ENCODE measurements at regions not wholly inside any gene's neighbourhood (a gene's known extent, or its start where the extent isn't known, plus 50 kb on each side); places are given as distances from the start of the nearest gene placed in this dataset.

DNA sequence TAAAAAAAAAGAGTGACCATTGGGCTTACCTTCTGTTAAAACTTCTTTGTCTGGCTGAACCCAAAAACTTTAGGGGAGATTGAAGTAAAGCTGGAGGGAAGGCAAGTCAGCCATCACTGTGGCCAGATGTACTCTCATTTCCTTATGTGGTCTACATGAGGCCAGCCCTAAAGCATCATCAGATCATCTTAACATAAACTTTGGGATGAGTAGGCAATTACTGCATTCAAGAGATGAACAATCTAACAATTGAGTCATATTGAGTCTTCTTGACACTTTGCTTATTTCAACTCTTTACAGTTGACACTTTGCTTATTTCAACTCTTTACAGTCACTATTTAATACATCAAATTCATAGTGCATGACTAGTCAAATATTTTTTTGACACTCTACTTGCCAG, 155.6 kb downstream of the QPCT start:
- H3K27me3 ChIP-seq (ENCODE audit: control insufficient read depth in 1 of 2, insufficient read depth in 2 of 2, low read length in 2 of 2), result no peaks in the 10 kb centered on the region
- H3K9me3 ChIP-seq (ENCODE audit: control insufficient read depth in 1 of 2, low read length in 2 of 2), result no peaks in the 10 kb centered on the region
- H3K9ac ChIP-seq (ENCODE audit: low read depth in 1 of 2, low read length in 2 of 2), result no peak overlapping the region
- no peak overlapping the region for H3K4me3 ChIP-seq (ENCODE audit: low read depth in 1 of 2, low read length in 2 of 2)
- H3K36me3 ChIP-seq (ENCODE audit: control insufficient read depth in 1 of 2, insufficient read depth in 2 of 2, low read length in 2 of 2), result no peaks in the 10 kb centered on the region
- no peak overlapping the region for H3K27ac ChIP-seq (ENCODE audit: low read depth, low read length)
- H3K4me1 ChIP-seq (ENCODE audit: control insufficient read depth in 1 of 2, insufficient read depth in 2 of 2, low read length in 2 of 2), result no peaks in the 10 kb centered on the region

GRCh38 chr2:37501113-37501512, 156.7 kb downstream of the QPCT start:
- Histone ChIP-seq H3K36me3 (ENCODE audit: control insufficient read depth in 1 of 2, insufficient read depth in 2 of 2, low read length in 2 of 2) (no peaks in the 10 kb centered on the region), H3K27me3 (ENCODE audit: control insufficient read depth in 1 of 2, insufficient read depth in 2 of 2, low read length in 2 of 2) (no peaks in the 10 kb centered on the region), H3K4me3 (ENCODE audit: low read depth in 1 of 2, low read length in 2 of 2) (no peak overlapping the region), H3K4me1 (ENCODE audit: control insufficient read depth in 1 of 2, insufficient read depth in 2 of 2, low read length in 2 of 2) (no peaks in the 10 kb centered on the region), H3K27ac (ENCODE audit: low read depth, low read length) (no peak overlapping the region), H3K9me3 (ENCODE audit: control insufficient read depth in 1 of 2, low read length in 2 of 2) (no peaks in the 10 kb centered on the region), H3K9ac (ENCODE audit: low read depth in 1 of 2, low read length in 2 of 2) (no peak overlapping the region)

- H3K9ac ChIP-seq (ENCODE audit: low read depth in 1 of 2, low read length in 2 of 2), result no peak overlapping the region
- H3K4me1 ChIP-seq (ENCODE audit: control insufficient read depth in 1 of 2, insufficient read depth in 2 of 2, low read length in 2 of 2), result no peaks in the 10 kb centered on the region
- no peaks in the 10 kb centered on the region for H3K36me3 ChIP-seq (ENCODE audit: control insufficient read depth in 1 of 2, insufficient read depth in 2 of 2, low read length in 2 of 2)
- H3K27ac ChIP-seq (ENCODE audit: low read depth, low read length), result no peak overlapping the region
- H3K9me3 ChIP-seq (ENCODE audit: control insufficient read depth in 1 of 2, low read length in 2 of 2), result no peaks in the 10 kb centered on the region
- H3K4me3 ChIP-seq (ENCODE audit: low read depth in 1 of 2, low read length in 2 of 2), result no peak overlapping the region
- no peaks in the 10 kb centered on the region for H3K27me3 ChIP-seq (ENCODE audit: control insufficient read depth in 1 of 2, insufficient read depth in 2 of 2, low read length in 2 of 2)
Measured at GRCh38 chr2:37506407-37507050, 162.1 kb downstream of the QPCT start.

DNA sequence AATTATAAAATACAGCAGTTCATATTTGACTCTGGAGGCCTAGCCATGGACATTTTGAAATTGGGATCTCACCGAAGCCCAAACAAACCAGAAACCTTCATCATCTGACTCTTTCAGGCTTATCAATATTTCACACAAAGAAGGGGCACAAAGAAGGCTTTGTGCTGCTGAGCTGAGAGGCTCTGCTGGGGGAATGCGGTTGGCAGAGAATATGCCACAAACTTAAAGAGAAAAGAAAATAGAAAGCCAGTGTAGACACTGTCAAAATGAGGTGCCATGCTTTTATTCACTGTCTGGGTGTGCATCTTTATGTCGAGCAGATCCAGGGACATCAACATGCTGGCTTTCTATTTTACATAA, 162.6 kb downstream of the QPCT start:
- no peak overlapping the region for H3K4me3 ChIP-seq (ENCODE audit: low read depth in 1 of 2, low read length in 2 of 2)
- no peak overlapping the region for H3K27ac ChIP-seq (ENCODE audit: low read depth, low read length)
- H3K9ac ChIP-seq (ENCODE audit: low read depth in 1 of 2, low read length in 2 of 2), result no peak overlapping the region
- H3K36me3 ChIP-seq (ENCODE audit: control insufficient read depth in 1 of 2, insufficient read depth in 2 of 2, low read length in 2 of 2), result no peaks in the 10 kb centered on the region
- H3K9me3 ChIP-seq (ENCODE audit: control insufficient read depth in 1 of 2, low read length in 2 of 2), result no peaks in the 10 kb centered on the region
- H3K4me1 ChIP-seq (ENCODE audit: control insufficient read depth in 1 of 2, insufficient read depth in 2 of 2, low read length in 2 of 2), result no peaks in the 10 kb centered on the region
- no peaks in the 10 kb centered on the region for H3K27me3 ChIP-seq (ENCODE audit: control insufficient read depth in 1 of 2, insufficient read depth in 2 of 2, low read length in 2 of 2)

GRCh38 chr2:37507703-37508102, 163.3 kb downstream of the QPCT start:
- no peak overlapping the region for H3K27ac ChIP-seq (ENCODE audit: low read depth, low read length)

GRCh38 chr2:37512971-37513370, 158.5 kb downstream of the CDC42EP3 start:
- no peak overlapping the region for H3K27ac ChIP-seq (ENCODE audit: low read depth, low read length)
- no peaks in the 10 kb centered on the region for H3K27me3 ChIP-seq (ENCODE audit: control insufficient read depth in 1 of 2, insufficient read depth in 2 of 2, low read length in 2 of 2)
- H3K9ac ChIP-seq (ENCODE audit: low read depth in 1 of 2, low read length in 2 of 2), result no peak overlapping the region
- no peaks in the 10 kb centered on the region for H3K9me3 ChIP-seq (ENCODE audit: control insufficient read depth in 1 of 2, low read length in 2 of 2)
- H3K4me1 ChIP-seq (ENCODE audit: control insufficient read depth in 1 of 2, insufficient read depth in 2 of 2, low read length in 2 of 2), result no peaks in the 10 kb centered on the region
- H3K36me3 ChIP-seq (ENCODE audit: control insufficient read depth in 1 of 2, insufficient read depth in 2 of 2, low read length in 2 of 2), result no peaks in the 10 kb centered on the region
- H3K4me3 ChIP-seq (ENCODE audit: low read depth in 1 of 2, low read length in 2 of 2), result no peak overlapping the region

More at GRCh38 chr2:37507703-37508102, 163.3 kb downstream of the QPCT start:
- Histone ChIP-seq H3K4me1 (ENCODE audit: control insufficient read depth in 1 of 2, insufficient read depth in 2 of 2, low read length in 2 of 2) (no peaks in the 10 kb centered on the region), H3K36me3 (ENCODE audit: control insufficient read depth in 1 of 2, insufficient read depth in 2 of 2, low read length in 2 of 2) (no peaks in the 10 kb centered on the region), H3K9me3 (ENCODE audit: control insufficient read depth in 1 of 2, low read length in 2 of 2) (no peaks in the 10 kb centered on the region), H3K27me3 (ENCODE audit: control insufficient read depth in 1 of 2, insufficient read depth in 2 of 2, low read length in 2 of 2) (no peaks in the 10 kb centered on the region), H3K4me3 (ENCODE audit: low read depth in 1 of 2, low read length in 2 of 2) (no peak overlapping the region), H3K9ac (ENCODE audit: low read depth in 1 of 2, low read length in 2 of 2) (no peak overlapping the region)

GRCh38 chr2:37523814-37524362, 147.6 kb downstream of the CDC42EP3 start:
- Histone ChIP-seq H3K9ac (ENCODE audit: low read depth in 1 of 2, low read length in 2 of 2) (no peak overlapping the region), H3K27ac (ENCODE audit: low read depth, low read length) (no peak overlapping the region), H3K4me3 (ENCODE audit: low read depth in 1 of 2, low read length in 2 of 2) (no peak overlapping the region)

DNA sequence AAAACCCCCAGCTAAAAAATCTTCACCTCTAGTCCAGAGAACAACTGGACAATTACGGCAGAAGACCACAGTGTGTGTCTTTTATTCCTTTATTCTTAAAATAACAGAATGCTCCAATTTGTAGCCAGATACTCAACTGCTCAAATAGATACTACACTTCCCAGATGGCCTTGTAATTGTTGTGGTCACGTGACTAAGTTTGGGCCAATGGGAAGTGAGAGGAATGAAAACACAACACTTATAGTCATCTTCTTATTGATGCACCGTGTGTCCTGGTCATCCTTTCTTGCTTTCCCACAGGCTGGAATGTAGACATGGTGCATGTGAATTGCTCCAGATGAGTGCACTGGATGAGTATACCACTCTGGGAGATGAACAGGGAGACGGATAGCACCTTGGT, 145.1 kb downstream of the CDC42EP3 start:
- Histone ChIP-seq H3K9me3 (ENCODE audit: control insufficient read depth in 1 of 2, low read length in 2 of 2) (no peaks in the 10 kb centered on the region), H3K27me3 (ENCODE audit: control insufficient read depth in 1 of 2, insufficient read depth in 2 of 2, low read length in 2 of 2) (no peaks in the 10 kb centered on the region), H3K27ac (ENCODE audit: low read depth, low read length) (no peak overlapping the region), H3K4me1 (ENCODE audit: control insufficient read depth in 1 of 2, insufficient read depth in 2 of 2, low read length in 2 of 2) (peaks cover 0 to 7% of the 10 kb centered on the region in 2 donors), H3K9ac (ENCODE audit: low read depth in 1 of 2, low read length in 2 of 2) (no peak overlapping the region), H3K36me3 (ENCODE audit: control insufficient read depth in 1 of 2, insufficient read depth in 2 of 2, low read length in 2 of 2) (no peaks in the 10 kb centered on the region), H3K4me3 (ENCODE audit: low read depth in 1 of 2, low read length in 2 of 2) (no peak overlapping the region)

More at GRCh38 chr2:37523814-37524362, 147.6 kb downstream of the CDC42EP3 start:
- H3K36me3 ChIP-seq (ENCODE audit: control insufficient read depth in 1 of 2, insufficient read depth in 2 of 2, low read length in 2 of 2), result no peaks in the 10 kb centered on the region
- H3K4me1 ChIP-seq (ENCODE audit: control insufficient read depth in 1 of 2, insufficient read depth in 2 of 2, low read length in 2 of 2), result peaks cover 0 to 7% of the 10 kb centered on the region in 2 donors
- no peaks in the 10 kb centered on the region for H3K27me3 ChIP-seq (ENCODE audit: control insufficient read depth in 1 of 2, insufficient read depth in 2 of 2, low read length in 2 of 2)
- H3K9me3 ChIP-seq (ENCODE audit: control insufficient read depth in 1 of 2, low read length in 2 of 2), result no peaks in the 10 kb centered on the region

- Histone ChIP-seq H3K27ac (ENCODE audit: low read depth, low read length) (no peak overlapping the region), H3K36me3 (ENCODE audit: control insufficient read depth in 1 of 2, insufficient read depth in 2 of 2, low read length in 2 of 2) (no peaks in the 10 kb centered on the region), H3K4me3 (ENCODE audit: low read depth in 1 of 2, low read length in 2 of 2) (no peak overlapping the region), H3K9ac (ENCODE audit: low read depth in 1 of 2, low read length in 2 of 2) (no peak overlapping the region), H3K4me1 (ENCODE audit: control insufficient read depth in 1 of 2, insufficient read depth in 2 of 2, low read length in 2 of 2) (peaks cover 0 to 7% of the 10 kb centered on the region in 2 donors), H3K9me3 (ENCODE audit: control insufficient read depth in 1 of 2, low read length in 2 of 2) (no peaks in the 10 kb centered on the region), H3K27me3 (ENCODE audit: control insufficient read depth in 1 of 2, insufficient read depth in 2 of 2, low read length in 2 of 2) (no peaks in the 10 kb centered on the region)
Measured at GRCh38 chr2:37526856-37527255, 144.6 kb downstream of the CDC42EP3 start.

GRCh38 chr2:37527361-37527760, 144.1 kb downstream of the CDC42EP3 start:
- Histone ChIP-seq H3K36me3 (ENCODE audit: control insufficient read depth in 1 of 2, insufficient read depth in 2 of 2, low read length in 2 of 2) (no peaks in the 10 kb centered on the region), H3K4me1 (ENCODE audit: control insufficient read depth in 1 of 2, insufficient read depth in 2 of 2, low read length in 2 of 2) (peaks cover 0 to 7% of the 10 kb centered on the region in 2 donors), H3K9ac (ENCODE audit: low read depth in 1 of 2, low read length in 2 of 2) (no peak overlapping the region), H3K4me3 (ENCODE audit: low read depth in 1 of 2, low read length in 2 of 2) (no peak overlapping the region), H3K9me3 (ENCODE audit: control insufficient read depth in 1 of 2, low read length in 2 of 2) (no peaks in the 10 kb centered on the region), H3K27ac (ENCODE audit: low read depth, low read length) (no peak overlapping the region), H3K27me3 (ENCODE audit: control insufficient read depth in 1 of 2, insufficient read depth in 2 of 2, low read length in 2 of 2) (no peaks in the 10 kb centered on the region)

Measured in duodenal mucosa (tissue), 2 donors.